GM20000 (cell line): ENCODE measurements at regions not wholly inside any gene's neighbourhood (a gene's known extent, or its start where the extent isn't known, plus 50 kb on each side); places are given as distances from the start of the nearest gene placed in this dataset.

ENCODE experiments used
- DNase-seq: peaks from one replicate; pipeline ENCODE4 v3.0.0; 2012; ENCODE audit warnings: low spot score
- CTCF ChIP-seq: IDR thresholded peaks from 2 replicates; pipeline ENCODE4 v1.5.1; 2012; ENCODE audit warnings: mild to moderate bottlenecking, control low read depth; ENCODE audit errors: extremely low read depth, missing control alignments

DNA sequence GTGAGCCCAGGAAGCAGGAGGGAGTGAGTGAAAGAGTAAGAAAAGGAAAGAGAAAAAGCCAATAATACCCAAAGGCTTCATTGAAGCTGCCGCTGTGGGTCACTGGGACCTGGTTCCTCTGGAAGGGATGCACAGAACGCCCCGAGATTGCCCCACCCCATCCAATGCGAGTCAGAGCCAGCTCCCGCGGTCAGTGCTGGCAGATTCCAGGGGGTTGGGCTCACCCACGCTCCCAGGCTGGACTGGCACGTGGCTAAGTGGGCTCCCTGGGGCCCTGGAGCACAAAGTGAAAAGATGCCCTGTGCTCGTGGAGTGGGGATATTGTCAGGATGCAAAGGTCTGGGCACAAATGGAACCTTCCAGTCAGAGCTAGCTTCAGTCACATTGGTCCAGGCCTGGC, 117.0 kb downstream of the OAT start:
- no peak for DNase-seq
- TF ChIP-seq CTCF: no peak

- no peak for TF ChIP-seq CTCF
- no peak for DNase-seq
These were observed 118.0 kb downstream of the OAT start for GRCh38 chr10:124300735-124301134.

DNA sequence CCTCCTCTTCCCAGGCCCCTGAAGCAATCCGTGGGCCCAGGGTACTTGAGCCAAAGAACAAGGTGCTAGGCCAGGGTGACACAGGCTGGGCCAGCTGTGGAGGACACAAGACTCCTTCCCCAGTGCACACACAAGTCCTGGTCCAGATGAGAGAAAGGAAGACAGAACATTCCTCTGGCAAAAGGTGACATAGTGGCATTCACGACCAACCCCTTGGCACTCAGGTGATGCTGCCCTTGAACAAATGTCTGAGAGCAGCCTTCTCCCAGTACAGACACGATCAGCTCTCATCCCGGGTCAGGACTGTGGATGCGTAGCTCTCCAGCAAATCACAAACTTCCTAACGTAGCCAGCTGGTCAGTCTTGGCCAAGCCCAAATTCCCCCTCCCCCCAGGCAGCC, 118.5 kb downstream of the OAT start:
- no peak for DNase-seq
- no peak for TF ChIP-seq CTCF

DNA sequence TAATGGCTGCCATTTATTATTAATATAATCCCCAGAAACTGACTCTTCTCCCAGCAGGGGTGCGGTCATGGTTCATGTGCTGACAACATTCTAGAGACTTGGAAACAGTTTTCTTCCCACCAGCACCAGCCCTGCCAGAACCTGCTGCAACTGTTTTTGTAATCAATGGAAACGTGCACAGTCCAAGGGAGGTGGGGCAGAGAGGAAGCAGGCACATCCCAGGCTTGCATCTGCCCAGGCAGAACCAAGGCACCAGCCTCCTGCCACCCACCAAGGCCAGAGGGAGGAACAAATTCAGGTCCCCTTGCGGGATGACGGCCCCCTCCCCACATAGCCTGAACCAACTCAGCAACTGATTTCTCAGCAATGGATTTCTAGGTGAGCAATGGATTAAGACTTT, 119.0 kb downstream of the OAT start:
- no peak for DNase-seq
- TF ChIP-seq CTCF: no peak

DNA sequence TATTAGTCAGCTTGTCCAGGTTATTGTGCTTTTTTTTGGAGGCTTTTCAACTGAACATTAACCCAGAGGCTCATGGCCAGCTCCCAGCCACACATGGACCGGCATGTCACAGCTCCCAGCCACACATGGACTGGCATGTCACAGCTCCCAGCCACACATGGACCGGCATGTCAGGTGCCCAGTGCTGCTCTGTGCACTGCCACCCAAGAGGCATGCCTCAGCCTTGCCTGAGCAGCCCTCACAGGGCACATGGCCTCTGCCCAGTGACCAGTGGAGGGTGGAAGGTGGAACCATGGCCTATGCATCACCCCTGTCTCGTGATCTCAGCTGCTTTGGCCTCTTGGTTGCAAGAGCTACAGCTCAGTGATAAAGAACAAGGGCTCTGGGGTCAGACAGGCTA, 119.8 kb downstream of the OAT start:
- no peak for DNase-seq
- no peak for TF ChIP-seq CTCF

GRCh38 chr10:124296813-124297788, 121.6 kb downstream of the OAT start:
- no peak for DNase-seq
- no peak for TF ChIP-seq CTCF

GRCh38 chr10:124296121-124296812, 122.5 kb downstream of the OAT start:
- DNase-seq: no peak
- TF ChIP-seq CTCF: no peak
